GM12878 (cell line): ENCODE measurements at regions not wholly inside any gene's neighbourhood (a gene's known extent, or its start where the extent isn't known, plus 50 kb on each side); places are given as distances from the start of the nearest gene placed in this dataset.

Experiments
- ATAC-seq: fragments of 200-7000 bp; cut with Tn5 transposase; 3 replicates; pipeline ENCODE4 v1.9.1; 2020; ENCODE audit warnings: mild to moderate bottlenecking, moderate library complexity
- BruUV-seq: library from RNA; stranded (reverse); fragments of 400-500 nt; replicated peaks from 2 replicates; lab custom pipeline; 2021; lab: Mats Ljungman, UMichigan
- CTCF ChIA-PET: fragments of 300-600 bp; sonication (Branson Sonifier 250); formaldehyde crosslinking; extraction: SDS; loops from one replicate; lab custom pipeline; 2021; ENCODE audit warnings: inconsistent platforms; lab: Yijun Ruan, JAX
- POLR2A ChIA-PET: fragments of 350-600 bp; formaldehyde crosslinking; extraction: SDS; loops from one replicate; lab custom pipeline; 2021; ENCODE audit warnings: inconsistent platforms; lab: Charles Lee
- RAD21 ChIA-PET: fragments of 300-600 bp; sonication (Branson Sonifier 250); formaldehyde crosslinking; loops from one replicate; lab custom pipeline; 2023; ENCODE audit warnings: antibody characterized with exemption; ENCODE audit not compliant: unreplicated experiment; lab: Charles Lee
- SMC1A ChIA-PET: fragments of 300-600 bp; sonication (Branson Sonifier 250); formaldehyde crosslinking; loops from one replicate; lab custom pipeline; 2023; ENCODE audit not compliant: unreplicated experiment, uncharacterized antibody; lab: Charles Lee
- DNase-seq: peaks from one replicate; pipeline ENCODE4 v3.0.0-alpha.2; 2011; ENCODE audit warnings: low read depth, low spot score
- FAIRE-seq: peaks from 3 replicates; lab custom pipeline; 2011; peaks lifted over from hg19 to GRCh38; lab: Jason Lieb, UNC
- H2AFZ ChIP-seq: 2 replicates; pipeline ENCODE4 v1.6.0; 2011; ENCODE audit warnings: low read depth, low read length, control low read depth; ENCODE audit not compliant: control insufficient read depth
- H3K27ac ChIP-seq: 2 replicates; pipeline ENCODE4 v1.5.1; 2011; ENCODE audit warnings: control low read depth; ENCODE audit not compliant: control insufficient read depth, insufficient read depth
- H3K27me3 ChIP-seq, 2 experiments: replicated peaks in 1 of 2; 2 replicates each; pipeline versions ENCODE4 v1.6.0 to v1.6.1; 2011; ENCODE audit warnings: low read length in 1 of 2; ENCODE audit not compliant: control insufficient read depth in 2 of 2, insufficient read depth in 2 of 2
- H3K36me3 ChIP-seq, 2 experiments: 2 replicates each; pipeline ENCODE4 v1.5.1; 2011; ENCODE audit warnings: low read length in 1 of 2; ENCODE audit not compliant: control insufficient read depth in 2 of 2, insufficient read depth in 2 of 2
- H3K4me1 ChIP-seq: 2 replicates; pipeline ENCODE4 v1.6.1; 2011; ENCODE audit warnings: mild to moderate bottlenecking, low read length, moderate library complexity, mixed read lengths; ENCODE audit not compliant: control insufficient read depth, insufficient read depth
- H3K4me2 ChIP-seq: 2 replicates; pipeline ENCODE4 v1.6.0; 2011; ENCODE audit warnings: control low read depth; ENCODE audit not compliant: control insufficient read depth, insufficient read depth
- H3K4me3 ChIP-seq: fragments of 200-600 bp; sonication (generic); 2 replicates; pipeline ENCODE4 v1.5.1; 2016
- H3K79me2 ChIP-seq: 2 replicates; pipeline ENCODE4 v1.6.0; 2011; ENCODE audit warnings: low read length; ENCODE audit not compliant: control insufficient read depth, insufficient read depth
- H3K9ac ChIP-seq: 2 replicates; pipeline ENCODE4 v1.8.0; 2011; ENCODE audit warnings: low read length, control low read depth, mixed read lengths; ENCODE audit not compliant: control insufficient read depth, insufficient read depth
- H3K9me3 ChIP-seq: replicated peaks from 3 replicates; pipeline ENCODE4 v1.5.1; 2011; ENCODE audit warnings: mild to moderate bottlenecking, low read length; ENCODE audit not compliant: control insufficient read depth, insufficient read depth
- H4K20me1 ChIP-seq: 2 replicates; pipeline ENCODE4 v1.6.0; 2011; ENCODE audit not compliant: control insufficient read depth, insufficient read depth
- BMI1 ChIP-seq: fragments of 450-650 bp; IDR thresholded peaks from 2 replicates; pipeline ENCODE4 v1.6.1; 2016; ENCODE audit warnings: mild to moderate bottlenecking, moderate library complexity, borderline replicate concordance
- CEBPZ ChIP-seq: fragments of 150-350 bp; IDR thresholded peaks from 2 replicates; pipeline ENCODE4 v1.6.1; 2016; ENCODE audit warnings: low read depth, low read length
- CHD1 ChIP-seq: IDR thresholded peaks from 2 replicates; pipeline ENCODE4 v1.6.1; 2012; ENCODE audit warnings: low read depth, low read length, improper control_type of control experiment
- CHD2 ChIP-seq: IDR thresholded peaks from 2 replicates; pipeline ENCODE4 v1.6.1; 2011; ENCODE audit warnings: low read depth, low read length, improper control_type of control experiment, borderline replicate concordance
- EP300 ChIP-seq, 2 experiments: fragments of 150-350 bp in 1 of 2; IDR thresholded peaks; 2 replicates each; pipeline ENCODE4 v1.6.1; 2011 to 2012; ENCODE audit warnings: low read depth in 2 of 2, low read length in 2 of 2, borderline replicate concordance in 1 of 2, improper control_type of control experiment in 1 of 2, inconsistent platforms in 1 of 2; ENCODE audit not compliant: control insufficient read depth in 1 of 2
- IKZF1 ChIP-seq: fragments of 450-650 bp; conservative IDR thresholded peaks from 2 replicates; pipeline ENCODE4 v1.6.1; 2017; ENCODE audit warnings: antibody characterized with exemption, mild to moderate bottlenecking
- NBN ChIP-seq: fragments of 450-650 bp; IDR thresholded peaks from 2 replicates; pipeline ENCODE4 v1.6.1; 2016
- POLR2AphosphoS5 ChIP-seq: IDR thresholded peaks from 2 replicates; pipeline ENCODE4 v1.6.1; 2011; ENCODE audit warnings: mild to moderate bottlenecking, low read length, inconsistent platforms
- RAD51 ChIP-seq: fragments of 450-650 bp; IDR thresholded peaks from 2 replicates; pipeline ENCODE4 v1.6.1; 2016; ENCODE audit warnings: moderate library complexity, mild to moderate bottlenecking, inconsistent platforms
- SMAD1 ChIP-seq: fragments of 450-650 bp; IDR thresholded peaks from 2 replicates; pipeline ENCODE4 v1.6.1; 2018; ENCODE audit warnings: mild to moderate bottlenecking, low read depth; ENCODE audit not compliant: partially characterized antibody
- TAF1 ChIP-seq: IDR thresholded peaks from 2 replicates; pipeline ENCODE4 v1.6.1; 2011; ENCODE audit warnings: mild to moderate bottlenecking, low read depth, low read length, borderline replicate concordance
- WGBS: methylation state at CpG from one replicate; pipeline ENCODE4 v1.1.6; 2016; ENCODE audit warnings: low lambda C conversion rate; ENCODE audit not compliant: insufficient replicate concordance, insufficient coverage; ENCODE audit errors: missing lambda C conversion rate; 5-methylcytosine and 5-hydroxymethylcytosine counted together
- in situ Hi-C: fragments of 300-500 bp; cut with MboI; formaldehyde crosslinking; loops from 9 replicates; pipeline ENCODE4 v1.14.3; 2018; ENCODE audit warnings: mixed read lengths
- intact Hi-C: fragments of 100-400 bp; cut with micrococcal nuclease; formaldehyde crosslinking; loops from one replicate; pipeline ENCODE4 v1.14.2; 2022; ENCODE audit not compliant: unreplicated experiment

- no peak for TF ChIP-seq CEBPZ
- no peak for TF ChIP-seq TAF1
- TF ChIP-seq CHD1: no peak
- TF ChIP-seq BMI1: no peak
Observed at GRCh38 chr18:76051396-76052226, 443.4 kb downstream of the ZNF516 start (continued).

GRCh38 chr18:76046221-76046620, 448.8 kb downstream of the ZNF516 start:
- Histone ChIP-seq H3K27ac (no peak overlapping the region), H3K79me2 (no peaks in the 10 kb centered on the region), H3K4me2 (no peak overlapping the region), H3K9me3 (no peaks in the 10 kb centered on the region), H3K4me3 (no peak overlapping the region), H3K9ac (no peak overlapping the region), H3K4me1 (no peaks in the 10 kb centered on the region), H4K20me1 (no peaks in the 10 kb centered on the region), H2AFZ (no peak overlapping the region), H3K27me3 (no peaks in the 10 kb centered on the region), H3K36me3 (no peaks in the 10 kb centered on the region)
- RAD21 ChIA-PET: no interaction called here
- ATAC-seq: no peak
- TF ChIP-seq EP300 (IDR thresholded peaks at IDR 0.05; ENCODE audit: borderline replicate concordance in 1 of 2, control insufficient read depth in 1 of 2, low read depth in 2 of 2, low read length in 2 of 2): no peak
- TF ChIP-seq CHD2: no peak
- no peak for TF ChIP-seq POLR2AphosphoS5
- TF ChIP-seq IKZF1: no peak
- TF ChIP-seq SMAD1: no peak
- TF ChIP-seq RAD51: no peak
- no peak for TF ChIP-seq NBN
- intact Hi-C loops: no loop called here
- SMC1A ChIA-PET: no interaction called here
- FAIRE-seq: no peak
- 26% methylated on average over 4 of the region's 4 CpGs for WGBS
- in situ Hi-C loops: no loop called here
- BruUV-seq: no TSS peak
- POLR2A ChIA-PET: no interaction called here
- DNase-seq: no peak
- CTCF ChIA-PET: no interaction called here
